ENCODE measurements at regions not wholly inside any gene's neighbourhood (a gene's known extent, or its start where the extent isn't known, plus 50 kb on each side); places are given as distances from the start of the nearest gene placed in this dataset.

DNA sequence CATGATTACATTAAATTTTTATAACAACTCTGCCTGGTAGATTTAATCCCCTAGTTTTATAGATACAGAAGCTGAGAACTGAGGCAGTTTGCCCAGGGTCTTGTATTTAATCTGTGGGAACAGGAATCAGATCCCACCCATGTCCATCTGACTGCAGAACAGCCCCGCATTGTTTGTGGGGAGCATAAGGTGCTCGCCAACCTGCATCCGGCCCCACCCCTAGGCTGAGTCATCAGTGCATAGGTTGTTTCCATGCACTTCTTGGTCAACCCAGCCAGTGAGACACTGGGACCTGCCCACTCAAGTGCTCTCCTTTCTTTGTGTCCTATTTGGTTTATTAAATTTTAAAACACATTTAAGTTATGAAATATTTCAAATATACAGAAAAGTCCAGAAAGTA lies 266.2 kb downstream of the OPA1 start:
- Histone ChIP-seq H3K4me3 (no peak overlapping the region), H3K36me3 (no peaks in the 10 kb centered on the region), H3K27ac (replicated peaks) (no peak overlapping the region), H3K4me1 (peaks cover 47% of the 10 kb centered on the region), H3K9me3 (replicated peaks) (no peaks in the 10 kb centered on the region), H3K27me3 (ENCODE audit: low read depth) (no peaks in the 10 kb centered on the region)
- TF ChIP-seq, protein P1, sequence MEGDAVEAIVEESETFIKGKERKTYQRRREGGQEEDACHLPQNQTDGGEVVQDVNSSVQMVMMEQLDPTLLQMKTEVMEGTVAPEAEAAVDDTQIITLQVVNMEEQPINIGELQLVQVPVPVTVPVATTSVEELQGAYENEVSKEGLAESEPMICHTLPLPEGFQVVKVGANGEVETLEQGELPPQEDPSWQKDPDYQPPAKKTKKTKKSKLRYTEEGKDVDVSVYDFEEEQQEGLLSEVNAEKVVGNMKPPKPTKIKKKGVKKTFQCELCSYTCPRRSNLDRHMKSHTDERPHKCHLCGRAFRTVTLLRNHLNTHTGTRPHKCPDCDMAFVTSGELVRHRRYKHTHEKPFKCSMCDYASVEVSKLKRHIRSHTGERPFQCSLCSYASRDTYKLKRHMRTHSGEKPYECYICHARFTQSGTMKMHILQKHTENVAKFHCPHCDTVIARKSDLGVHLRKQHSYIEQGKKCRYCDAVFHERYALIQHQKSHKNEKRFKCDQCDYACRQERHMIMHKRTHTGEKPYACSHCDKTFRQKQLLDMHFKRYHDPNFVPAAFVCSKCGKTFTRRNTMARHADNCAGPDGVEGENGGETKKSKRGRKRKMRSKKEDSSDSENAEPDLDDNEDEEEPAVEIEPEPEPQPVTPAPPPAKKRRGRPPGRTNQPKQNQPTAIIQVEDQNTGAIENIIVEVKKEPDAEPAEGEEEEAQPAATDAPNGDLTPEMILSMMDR (IDR thresholded peaks at IDR 0.05; ENCODE audit: borderline replicate concordance) = no peak
- DNase-seq = no peak
- intact Hi-C loops (cut with micrococcal nuclease) = no loop called here

DNA sequence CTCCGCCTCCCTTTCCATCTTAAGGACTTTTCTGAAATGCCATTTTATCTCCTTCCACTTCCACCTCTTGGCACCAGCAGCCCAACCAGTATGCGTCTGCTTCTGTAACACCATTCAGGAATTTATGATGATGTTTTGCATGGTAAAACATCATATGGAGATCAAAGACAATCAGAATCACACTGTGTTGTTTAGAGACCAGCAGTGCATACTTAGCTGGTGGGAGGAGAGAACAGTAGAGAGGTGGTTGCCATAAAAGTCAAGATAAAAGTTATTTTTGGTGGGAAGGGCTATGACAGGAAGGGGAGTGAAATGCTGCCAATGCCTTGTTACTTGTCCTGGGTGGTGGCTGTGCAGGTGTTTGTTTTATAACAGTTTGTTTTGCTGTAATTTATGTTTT lies 268.0 kb downstream of the OPA1 start:
- intact Hi-C loops (cut with micrococcal nuclease) = no loop called here
- TF ChIP-seq, protein P1 (IDR thresholded peaks at IDR 0.05; ENCODE audit: borderline replicate concordance) = no peak
- no peaks in the 10 kb centered on the region for H3K27me3 ChIP-seq (ENCODE audit: low read depth)
- no peak for DNase-seq
- H3K4me1 ChIP-seq = peaks cover 54% of the 10 kb centered on the region
- no peaks in the 10 kb centered on the region for H3K36me3 ChIP-seq
- H3K27ac ChIP-seq (replicated peaks) = peak overlapping the region; percentile 68
- H3K4me3 ChIP-seq = no peak overlapping the region
- H3K9me3 ChIP-seq (replicated peaks) = no peaks in the 10 kb centered on the region

DNA sequence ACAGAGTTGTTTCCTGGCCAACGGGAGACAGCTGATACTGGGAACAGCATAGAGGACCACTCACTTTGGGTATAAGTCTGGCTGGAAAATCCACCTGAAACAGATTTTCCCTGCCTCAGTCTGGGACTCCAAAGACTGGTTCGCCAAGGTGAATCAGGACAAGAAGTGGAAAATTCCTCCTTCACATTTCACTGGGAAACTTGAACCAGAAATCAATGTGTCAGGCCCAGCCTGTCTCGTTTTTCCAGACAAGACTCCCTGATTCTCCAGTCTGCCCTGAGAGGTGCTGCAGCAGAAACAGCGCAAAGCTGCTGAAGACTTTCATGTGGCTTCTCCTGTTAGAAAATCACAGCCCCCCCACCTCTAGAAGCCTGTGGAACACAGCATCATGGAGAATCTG lies 269.8 kb downstream of the OPA1 start:
- no peak for DNase-seq
- Histone ChIP-seq H3K36me3 (no peaks in the 10 kb centered on the region), H3K9me3 (replicated peaks) (no peaks in the 10 kb centered on the region), H3K4me1 (peaks cover 52% of the 10 kb centered on the region), H3K4me3 (no peak overlapping the region), H3K27ac (replicated peaks) (peak overlapping the region; percentile 79), H3K27me3 (ENCODE audit: low read depth) (no peaks in the 10 kb centered on the region)
- TF ChIP-seq, protein P1 (IDR thresholded peaks at IDR 0.05; ENCODE audit: borderline replicate concordance) = no peak
- intact Hi-C loops (cut with micrococcal nuclease) = no loop called here

DNA sequence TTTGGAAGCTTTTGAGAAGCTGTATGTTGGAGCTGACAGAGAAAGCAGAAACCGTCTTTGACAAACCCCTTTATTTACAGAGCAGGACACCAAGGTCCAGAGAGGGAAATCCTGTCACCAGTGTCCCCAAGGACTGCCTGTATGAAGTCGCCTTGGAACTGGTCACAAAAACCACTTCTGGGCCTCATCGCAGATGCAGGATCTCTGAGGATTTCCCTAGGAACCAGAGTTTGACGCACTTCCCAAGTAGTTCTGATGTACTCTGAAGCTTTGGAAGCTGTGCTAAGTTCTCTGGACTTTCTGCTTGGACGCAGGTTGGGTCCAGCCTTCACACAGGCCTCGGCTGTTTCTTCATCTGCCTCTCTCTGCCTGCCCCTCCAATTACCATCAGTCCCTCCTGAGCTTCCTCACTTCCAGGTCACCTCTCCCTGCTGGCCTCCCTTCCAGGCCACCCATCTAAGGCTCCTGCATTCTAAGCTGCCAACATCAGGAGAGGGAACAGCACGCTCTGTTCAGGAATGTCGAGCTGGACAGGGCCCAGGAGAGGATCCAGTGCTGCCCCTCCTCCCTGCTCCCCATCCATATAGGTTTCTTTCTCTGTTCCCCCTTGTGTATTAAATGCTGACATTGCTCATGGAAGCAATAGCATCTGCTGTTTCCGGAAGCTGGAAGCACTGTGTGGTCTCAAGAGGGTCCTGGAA lies 270.8 kb downstream of the OPA1 start:
- Histone ChIP-seq H3K36me3 (no peaks in the 10 kb centered on the region), H3K4me1 (peaks cover 49% of the 10 kb centered on the region), H3K27ac (replicated peaks) (peak overlapping the region; percentile 79), H3K9me3 (replicated peaks) (no peaks in the 10 kb centered on the region), H3K27me3 (ENCODE audit: low read depth) (peaks cover 5% of the 10 kb centered on the region), H3K4me3 (no peak overlapping the region)
- peak; percentile 61 for DNase-seq
- intact Hi-C loops (cut with micrococcal nuclease) = no loop called here
- TF ChIP-seq, protein P1 (IDR thresholded peaks at IDR 0.05; ENCODE audit: borderline replicate concordance) = no peak

DNA sequence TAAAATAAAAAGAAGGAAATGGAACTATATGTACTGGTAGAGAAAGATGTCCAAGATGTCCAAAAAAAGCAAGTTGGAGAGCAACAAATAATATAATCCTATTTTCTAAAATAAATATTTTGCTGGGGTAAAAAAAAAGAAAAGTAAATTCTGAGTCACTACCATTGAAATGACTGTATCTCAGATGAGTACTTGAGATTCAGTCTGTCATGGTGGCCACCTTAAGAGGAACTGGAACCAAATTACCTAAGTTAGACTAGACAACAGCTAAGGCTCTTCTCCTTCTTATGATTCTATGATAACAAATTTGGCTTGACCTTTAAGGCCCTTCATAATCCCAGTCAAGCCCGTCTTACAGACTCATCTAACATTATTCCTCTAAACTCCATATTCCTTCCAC lies 270.6 kb upstream of the HES1 start:
- no peak overlapping the region for H3K27ac ChIP-seq (replicated peaks)
- H3K36me3 ChIP-seq = no peaks in the 10 kb centered on the region
- intact Hi-C loops (cut with micrococcal nuclease) = no loop called here
- H3K4me3 ChIP-seq = no peak overlapping the region
- no peak for DNase-seq
- H3K27me3 ChIP-seq (ENCODE audit: low read depth) = peaks cover 20% of the 10 kb centered on the region
- H3K9me3 ChIP-seq (replicated peaks) = no peaks in the 10 kb centered on the region
- H3K4me1 ChIP-seq = peaks cover 60% of the 10 kb centered on the region
- TF ChIP-seq, protein P1 (IDR thresholded peaks at IDR 0.05; ENCODE audit: borderline replicate concordance) = no peak

Measured in left ventricle myocardium inferior (tissue), 1 donor.